ENCODE measurements at regions not wholly inside any gene's neighbourhood (a gene's known extent, or its start where the extent isn't known, plus 50 kb on each side); places are given as distances from the start of the nearest gene placed in this dataset.

DNA sequence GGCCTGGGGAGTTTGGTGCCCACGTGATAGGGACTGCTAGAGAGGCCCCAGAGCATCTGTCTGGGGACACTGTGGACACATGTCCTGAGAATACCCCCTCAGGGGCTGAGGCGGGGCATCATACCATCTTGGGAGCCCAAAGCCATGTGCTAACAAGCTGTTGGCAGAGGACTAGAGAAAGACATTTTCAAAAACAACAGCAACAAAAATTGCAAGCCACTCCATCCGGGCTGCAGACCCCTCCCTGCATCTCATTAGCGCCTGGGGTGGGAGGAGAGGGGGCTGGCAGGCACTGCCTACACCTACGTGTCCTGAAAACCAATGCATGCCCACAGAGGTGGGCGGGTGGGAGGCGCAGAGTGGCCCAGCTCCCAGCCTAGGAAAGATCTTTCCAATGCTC is 507.4 kb upstream of the PODXL start:
- in situ Hi-C loops (cut with MboI; ENCODE audit: low sequenced_read_pairs, unreplicated experiment), result no loop called here
- TF ChIP-seq, protein P1, sequence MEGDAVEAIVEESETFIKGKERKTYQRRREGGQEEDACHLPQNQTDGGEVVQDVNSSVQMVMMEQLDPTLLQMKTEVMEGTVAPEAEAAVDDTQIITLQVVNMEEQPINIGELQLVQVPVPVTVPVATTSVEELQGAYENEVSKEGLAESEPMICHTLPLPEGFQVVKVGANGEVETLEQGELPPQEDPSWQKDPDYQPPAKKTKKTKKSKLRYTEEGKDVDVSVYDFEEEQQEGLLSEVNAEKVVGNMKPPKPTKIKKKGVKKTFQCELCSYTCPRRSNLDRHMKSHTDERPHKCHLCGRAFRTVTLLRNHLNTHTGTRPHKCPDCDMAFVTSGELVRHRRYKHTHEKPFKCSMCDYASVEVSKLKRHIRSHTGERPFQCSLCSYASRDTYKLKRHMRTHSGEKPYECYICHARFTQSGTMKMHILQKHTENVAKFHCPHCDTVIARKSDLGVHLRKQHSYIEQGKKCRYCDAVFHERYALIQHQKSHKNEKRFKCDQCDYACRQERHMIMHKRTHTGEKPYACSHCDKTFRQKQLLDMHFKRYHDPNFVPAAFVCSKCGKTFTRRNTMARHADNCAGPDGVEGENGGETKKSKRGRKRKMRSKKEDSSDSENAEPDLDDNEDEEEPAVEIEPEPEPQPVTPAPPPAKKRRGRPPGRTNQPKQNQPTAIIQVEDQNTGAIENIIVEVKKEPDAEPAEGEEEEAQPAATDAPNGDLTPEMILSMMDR (IDR thresholded peaks at IDR 0.05; ENCODE audit: borderline replicate concordance, control extremely low read depth, extremely low read depth, insufficient read depth, missing control alignments), result no peak

GRCh38 chr7:132061937-132062336 is 505.5 kb upstream of the PODXL start:
- TF ChIP-seq, protein P1 (IDR thresholded peaks at IDR 0.05; ENCODE audit: borderline replicate concordance, control extremely low read depth, extremely low read depth, insufficient read depth, missing control alignments), result no peak
- in situ Hi-C loops (cut with MboI; ENCODE audit: low sequenced_read_pairs, unreplicated experiment), result no loop called here
- DNase-seq (ENCODE audit: low spot score), result no peak

More for the DNA sequence above, 507.4 kb upstream of the PODXL start:
- DNase-seq (ENCODE audit: low spot score), result no peak

GRCh38 chr7:132059141-132059540 is 502.7 kb upstream of the PODXL start:
- in situ Hi-C loops (cut with MboI; ENCODE audit: low sequenced_read_pairs, unreplicated experiment), result no loop called here

DNA sequence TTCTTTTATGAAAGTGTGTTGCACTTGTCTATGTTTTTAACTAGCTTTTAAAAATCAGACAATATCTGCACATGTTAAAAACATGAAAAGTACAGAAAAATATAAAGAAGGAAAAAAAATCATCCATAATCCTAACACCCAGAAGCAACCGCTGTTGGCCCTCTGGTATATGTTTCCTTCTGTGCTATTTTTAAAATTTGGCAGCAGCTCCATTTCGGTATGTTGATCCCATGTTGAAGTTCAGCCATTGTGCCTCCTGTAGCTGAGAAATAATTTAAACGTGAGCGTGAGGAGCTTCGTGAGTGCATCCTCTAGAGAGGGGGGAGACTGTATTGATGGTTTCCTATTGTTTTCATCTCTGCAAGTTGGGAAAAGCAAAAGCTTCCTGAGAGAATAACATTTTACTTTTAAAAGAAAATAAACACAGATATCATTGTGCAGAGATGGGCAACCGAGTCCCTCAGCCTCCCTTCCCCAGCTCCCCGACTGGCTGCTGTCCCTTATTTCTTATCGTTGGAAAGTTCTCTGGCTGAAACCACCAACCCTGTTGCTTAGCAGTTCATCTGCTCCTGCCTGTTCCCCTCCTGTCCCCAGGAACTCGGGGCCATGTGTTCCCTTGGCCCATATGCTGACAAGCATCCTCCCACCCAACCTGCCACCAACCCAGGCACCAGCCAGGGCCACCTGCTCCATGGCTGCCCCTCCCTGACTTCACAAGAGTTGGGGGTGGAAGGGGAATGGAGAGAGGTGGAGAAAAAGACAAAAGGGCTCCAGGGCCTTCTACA is 499.1 kb upstream of the PODXL start:
- in situ Hi-C loops (cut with MboI; ENCODE audit: low sequenced_read_pairs, unreplicated experiment), result no loop called here

More at GRCh38 chr7:132059141-132059540, 502.7 kb upstream of the PODXL start:
- no peak for DNase-seq (ENCODE audit: low spot score)
- TF ChIP-seq, protein P1 (IDR thresholded peaks at IDR 0.05; ENCODE audit: borderline replicate concordance, control extremely low read depth, extremely low read depth, insufficient read depth, missing control alignments), result no peak

GRCh38 chr7:132053871-132054270 is 497.4 kb upstream of the PODXL start:
- no peak for DNase-seq (ENCODE audit: low spot score)
- TF ChIP-seq, protein P1 (IDR thresholded peaks at IDR 0.05; ENCODE audit: borderline replicate concordance, control extremely low read depth, extremely low read depth, insufficient read depth, missing control alignments), result no peak
- in situ Hi-C loops (cut with MboI; ENCODE audit: low sequenced_read_pairs, unreplicated experiment), result no loop called here

More for the DNA sequence above, 499.1 kb upstream of the PODXL start:
- no peak for DNase-seq (ENCODE audit: low spot score)
- TF ChIP-seq, protein P1 (IDR thresholded peaks at IDR 0.05; ENCODE audit: borderline replicate concordance, control extremely low read depth, extremely low read depth, insufficient read depth, missing control alignments), result no peak

DNA sequence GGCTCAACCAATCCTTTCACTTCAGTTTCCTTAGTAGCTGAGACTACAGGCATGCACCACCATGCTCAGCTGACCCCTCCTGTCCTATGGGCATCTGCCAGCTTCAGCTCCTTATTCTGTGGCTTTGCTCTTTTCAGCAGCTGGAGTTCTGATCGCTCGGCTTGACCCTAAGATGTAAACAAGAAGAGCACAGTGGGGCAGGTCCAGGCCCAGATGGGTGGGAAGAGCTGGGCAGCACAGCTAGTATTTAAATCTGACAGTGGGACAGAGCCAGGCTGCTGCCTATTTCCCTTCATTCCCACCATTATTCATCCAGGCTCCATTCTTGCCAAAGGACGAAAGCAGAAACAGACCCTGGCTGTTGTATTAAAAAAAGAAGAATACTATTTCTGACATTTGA is 494.9 kb upstream of the PODXL start:
- in situ Hi-C loops (cut with MboI; ENCODE audit: low sequenced_read_pairs, unreplicated experiment), result no loop called here
- TF ChIP-seq, protein P1 (IDR thresholded peaks at IDR 0.05; ENCODE audit: borderline replicate concordance, control extremely low read depth, extremely low read depth, insufficient read depth, missing control alignments), result no peak
- DNase-seq (ENCODE audit: low spot score), result no peak

Measured in GM13976 (cell line).